Hematopoietic multipotent progenitor cell (in vitro differentiated cells): ENCODE measurements at regions not wholly inside any gene's neighbourhood (a gene's known extent, or its start where the extent isn't known, plus 50 kb on each side); places are given as distances from the start of the nearest gene placed in this dataset. TPM values are rescaled to one million over a fixed set of nuclear protein-coding genes. Genes with fewer than 3 reads are reported as not detected.

ENCODE experiments used
- DNase-seq, 3 donors: peaks; one replicate each; pipeline ENCODE4 v3.0.0-alpha.2; 2011 to 2015; ENCODE audit warnings: low read depth in 2 of 3, low spot score in 2 of 3
- small RNA-seq: library from RNA; depleted of rRNA; stranded (forward); fragments of <200 nt; gene quantifications from one replicate; pipeline ENCODE3, GENCODE V24; 2012

DNA sequence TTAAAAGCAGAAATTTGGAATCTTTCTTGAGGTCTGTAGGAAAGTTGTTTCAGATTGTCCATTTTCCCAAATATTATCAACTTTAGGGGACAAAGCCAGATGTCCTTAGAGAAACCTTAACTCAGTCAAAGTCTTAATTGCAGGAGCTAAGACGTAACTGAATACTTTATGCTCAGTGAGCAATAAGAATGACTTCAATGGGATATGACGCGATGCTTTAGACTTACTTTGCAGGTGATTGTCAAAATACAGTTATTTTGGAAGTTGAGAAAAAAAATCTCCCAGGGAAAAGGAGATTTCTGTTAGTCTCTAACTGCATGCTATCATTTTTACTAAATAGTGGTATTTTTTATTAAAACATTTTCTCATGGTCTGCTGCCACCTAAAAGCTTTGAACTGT is 750.9 kb upstream of the STXBP6 start:
- no peak for DNase-seq

DNA sequence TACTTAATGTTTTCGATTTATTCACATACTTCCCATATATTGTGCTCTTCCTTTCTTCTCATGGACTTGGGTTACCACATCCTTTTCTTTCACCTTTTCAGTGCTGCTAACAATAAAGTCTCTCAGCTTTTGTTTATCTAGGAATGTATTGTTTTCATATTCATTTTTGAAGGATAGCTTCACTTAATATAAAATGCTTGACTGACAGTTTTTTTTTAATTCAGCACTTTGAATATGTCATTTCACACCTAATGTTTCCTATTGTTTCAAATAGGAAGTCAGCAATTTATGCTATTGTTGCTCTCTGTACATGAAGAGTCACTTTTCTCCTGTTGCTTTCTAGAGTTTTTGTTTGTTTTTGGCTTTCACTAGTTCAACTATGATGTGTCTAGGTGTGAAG is 738.3 kb upstream of the STXBP6 start:
- DNase-seq = no peak

DNA sequence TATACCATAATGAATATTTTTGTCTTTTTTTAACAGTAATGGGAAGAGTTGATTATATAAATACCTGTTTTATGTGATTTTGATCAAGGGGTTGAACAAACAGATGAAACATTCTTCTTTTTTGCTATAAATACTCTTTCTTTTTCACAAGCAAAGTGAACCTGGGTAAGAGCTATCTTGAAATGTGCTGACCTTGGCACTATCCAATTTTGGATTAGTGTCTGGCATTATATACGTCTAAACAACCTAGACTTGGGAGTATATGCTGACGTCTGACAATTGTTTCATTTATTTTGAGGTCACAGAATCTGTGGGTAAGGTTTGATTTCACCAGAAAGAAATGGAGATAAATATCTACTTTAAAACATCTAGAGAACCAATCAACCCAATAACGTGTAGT is 716.0 kb upstream of the STXBP6 start:
- DNase-seq = no peak

- DNase-seq = peak in 2 of 3 donors; percentile 10 to 14
These were observed 710.1 kb upstream of the STXBP6 start for GRCh38 chr14:25759920-25760655.

DNA sequence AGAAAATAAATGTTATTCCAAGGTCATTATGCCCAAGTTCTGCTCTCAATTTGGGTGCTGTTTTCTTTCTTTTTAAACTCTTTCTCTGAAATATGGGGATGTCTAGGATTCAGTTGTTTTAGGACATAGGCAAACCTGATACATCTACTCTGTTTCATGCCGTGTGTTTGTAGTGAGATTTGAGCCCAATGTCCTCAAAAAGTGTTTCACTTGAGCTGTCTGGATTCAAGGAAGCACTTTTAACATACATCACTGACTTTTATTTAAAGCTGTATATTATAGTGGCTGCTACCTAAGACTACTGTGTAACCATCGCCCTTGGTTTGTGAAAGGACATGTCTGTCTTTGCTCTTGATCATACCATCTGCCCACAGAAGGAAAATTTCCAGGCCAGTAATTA is 709.3 kb upstream of the STXBP6 start:
- no peak for DNase-seq

- no peak for DNase-seq
These were observed 707.4 kb upstream of the STXBP6 start for GRCh38 chr14:25757364-25757763.

DNA sequence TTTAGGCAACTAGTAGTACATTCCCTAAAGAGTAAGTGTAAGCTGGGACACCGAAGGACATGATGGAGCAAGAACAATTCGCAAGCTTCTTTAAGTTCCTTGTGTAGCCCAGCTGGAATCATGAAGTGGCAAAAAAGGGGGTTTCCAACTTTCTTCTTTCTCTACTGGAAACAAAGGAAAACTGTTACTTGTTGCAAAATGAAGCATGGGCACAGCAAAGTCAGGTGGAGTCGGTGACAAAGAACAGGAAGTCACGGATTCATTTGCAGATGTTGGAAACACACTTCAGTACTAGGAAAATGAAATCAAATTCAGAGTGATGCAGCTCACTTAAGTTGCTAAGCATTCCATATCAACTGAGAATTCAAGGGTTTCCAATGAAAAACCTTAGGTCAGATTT is 706.9 kb upstream of the STXBP6 start:
- no peak for DNase-seq

DNA sequence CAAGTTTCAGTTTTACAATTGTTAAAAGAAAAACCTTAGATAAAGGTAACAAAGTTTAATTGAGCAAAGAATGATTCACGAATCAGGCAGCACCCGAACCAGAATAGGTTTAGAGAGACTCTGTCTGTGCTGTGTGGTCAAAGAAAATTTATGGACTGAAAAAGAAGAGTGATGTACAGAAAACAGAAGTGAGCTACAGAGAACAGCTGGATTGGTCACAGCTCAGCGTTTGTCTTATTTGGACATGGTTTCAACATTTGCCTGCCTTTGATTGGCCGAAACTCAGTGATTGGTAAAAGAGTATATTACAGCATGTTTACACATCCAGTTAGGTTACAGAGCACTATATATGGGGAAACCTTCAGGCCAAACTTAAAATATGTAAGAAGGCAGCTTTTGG is 703.2 kb upstream of the STXBP6 start:
- no peak for DNase-seq

- no peak for DNase-seq
These were observed 700.5 kb upstream of the STXBP6 start for GRCh38 chr14:25750436-25750835.

Small RNAs in the stretch of these regions (small RNA-seq; reads per million reads assigned to genes)
- not detected for gene RF00440
